ENCODE measurements at regions not wholly inside any gene's neighbourhood (a gene's known extent, or its start where the extent isn't known, plus 50 kb on each side); places are given as distances from the start of the nearest gene placed in this dataset.

- no peak for TF ChIP-seq CTCF (conservative IDR thresholded peaks at IDR 0.05; ENCODE audit: low read depth, low read length)
- DNase-seq (ENCODE audit: low read depth): peak; percentile 84
- no peak overlapping the region for H3K4me3 ChIP-seq (ENCODE audit: low read depth, low read length)
These were observed 717.6 kb upstream of the MAP3K7 start for GRCh38 chr6:91304521-91304920.

- DNase-seq (ENCODE audit: low read depth): no peak
- TF ChIP-seq CTCF (conservative IDR thresholded peaks at IDR 0.05; ENCODE audit: low read depth, low read length): no peak
- H3K4me3 ChIP-seq (ENCODE audit: low read depth, low read length): no peak overlapping the region
These were observed 716.5 kb upstream of the MAP3K7 start for GRCh38 chr6:91303326-91303725.

GRCh38 chr6:91299544-91300491, 712.9 kb upstream of the MAP3K7 start:
- no peak overlapping the region for H3K4me3 ChIP-seq (ENCODE audit: low read depth, low read length)
- TF ChIP-seq CTCF (conservative IDR thresholded peaks at IDR 0.05; ENCODE audit: low read depth, low read length): no peak

GRCh38 chr6:91298543-91299145, 711.8 kb upstream of the MAP3K7 start:
- no peak overlapping the region for H3K4me3 ChIP-seq (ENCODE audit: low read depth, low read length)
- no peak for TF ChIP-seq CTCF (conservative IDR thresholded peaks at IDR 0.05; ENCODE audit: low read depth, low read length)
- DNase-seq (ENCODE audit: low read depth): no peak

More at GRCh38 chr6:91299544-91300491, 712.9 kb upstream of the MAP3K7 start:
- peak; percentile 96 for DNase-seq (ENCODE audit: low read depth)

- TF ChIP-seq CTCF (conservative IDR thresholded peaks at IDR 0.05; ENCODE audit: low read depth, low read length): no peak
- no peak overlapping the region for H3K4me3 ChIP-seq (ENCODE audit: low read depth, low read length)
- no peak for DNase-seq (ENCODE audit: low read depth)
These were observed 706.5 kb upstream of the MAP3K7 start for GRCh38 chr6:91293395-91293794.

GRCh38 chr6:91291071-91291470, 704.2 kb upstream of the MAP3K7 start:
- no peak for TF ChIP-seq CTCF (conservative IDR thresholded peaks at IDR 0.05; ENCODE audit: low read depth, low read length)
- peak; percentile 50 for DNase-seq (ENCODE audit: low read depth)
- no peak overlapping the region for H3K4me3 ChIP-seq (ENCODE audit: low read depth, low read length)
